ENCODE measurements at regions not wholly inside any gene's neighbourhood (a gene's known extent, or its start where the extent isn't known, plus 50 kb on each side); places are given as distances from the start of the nearest gene placed in this dataset.

DNA sequence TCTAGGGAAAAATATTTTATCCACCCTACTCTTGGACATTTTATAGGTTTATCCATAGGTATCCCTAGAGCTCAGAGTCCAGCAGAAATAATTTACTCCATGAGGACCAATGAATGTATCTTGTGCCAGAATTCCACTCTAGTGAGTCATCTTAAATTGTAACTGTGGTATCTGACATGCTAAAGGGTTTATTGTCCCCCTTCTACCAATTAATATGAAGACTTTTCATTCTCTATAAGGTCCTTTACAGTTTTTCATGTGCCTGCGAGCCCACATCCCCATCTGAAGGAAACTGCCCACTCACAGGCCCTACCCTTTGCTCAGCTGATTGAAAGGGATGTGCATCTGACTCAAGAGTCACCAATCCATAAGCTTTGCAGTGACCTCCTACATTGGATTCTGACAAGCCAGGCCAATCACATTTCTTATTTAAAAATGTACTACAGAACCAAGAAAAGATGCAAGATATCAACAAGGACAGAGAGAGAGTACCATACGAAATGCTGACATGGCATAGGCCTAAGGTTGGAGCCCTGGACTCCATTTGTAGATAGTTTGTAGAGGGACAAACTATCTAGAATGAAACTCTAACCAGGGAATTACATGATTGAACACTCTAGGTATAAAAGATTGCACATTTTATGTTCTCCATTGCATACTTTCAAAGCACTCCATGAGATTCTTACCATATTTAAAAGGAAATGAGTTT, 93.4 kb upstream of the DEFB112 start:
- TF ChIP-seq, protein P1, sequence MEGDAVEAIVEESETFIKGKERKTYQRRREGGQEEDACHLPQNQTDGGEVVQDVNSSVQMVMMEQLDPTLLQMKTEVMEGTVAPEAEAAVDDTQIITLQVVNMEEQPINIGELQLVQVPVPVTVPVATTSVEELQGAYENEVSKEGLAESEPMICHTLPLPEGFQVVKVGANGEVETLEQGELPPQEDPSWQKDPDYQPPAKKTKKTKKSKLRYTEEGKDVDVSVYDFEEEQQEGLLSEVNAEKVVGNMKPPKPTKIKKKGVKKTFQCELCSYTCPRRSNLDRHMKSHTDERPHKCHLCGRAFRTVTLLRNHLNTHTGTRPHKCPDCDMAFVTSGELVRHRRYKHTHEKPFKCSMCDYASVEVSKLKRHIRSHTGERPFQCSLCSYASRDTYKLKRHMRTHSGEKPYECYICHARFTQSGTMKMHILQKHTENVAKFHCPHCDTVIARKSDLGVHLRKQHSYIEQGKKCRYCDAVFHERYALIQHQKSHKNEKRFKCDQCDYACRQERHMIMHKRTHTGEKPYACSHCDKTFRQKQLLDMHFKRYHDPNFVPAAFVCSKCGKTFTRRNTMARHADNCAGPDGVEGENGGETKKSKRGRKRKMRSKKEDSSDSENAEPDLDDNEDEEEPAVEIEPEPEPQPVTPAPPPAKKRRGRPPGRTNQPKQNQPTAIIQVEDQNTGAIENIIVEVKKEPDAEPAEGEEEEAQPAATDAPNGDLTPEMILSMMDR (conservative IDR thresholded peaks at IDR 0.05) = no peak
- Mint-ChIP-seq H3K27ac (no peak overlapping the region), H3K36me3 (no peaks in the 10 kb centered on the region), H3K4me1 (ENCODE audit: unreplicated experiment) (no peaks in the 10 kb centered on the region), H3K27me3 (peaks cover 21% of the 10 kb centered on the region), H3K4me3 (no peak overlapping the region), H3K9me3 (no peaks in the 10 kb centered on the region)
- no peak for DNase-seq (ENCODE audit: extremely low spot score, unreplicated experiment)

DNA sequence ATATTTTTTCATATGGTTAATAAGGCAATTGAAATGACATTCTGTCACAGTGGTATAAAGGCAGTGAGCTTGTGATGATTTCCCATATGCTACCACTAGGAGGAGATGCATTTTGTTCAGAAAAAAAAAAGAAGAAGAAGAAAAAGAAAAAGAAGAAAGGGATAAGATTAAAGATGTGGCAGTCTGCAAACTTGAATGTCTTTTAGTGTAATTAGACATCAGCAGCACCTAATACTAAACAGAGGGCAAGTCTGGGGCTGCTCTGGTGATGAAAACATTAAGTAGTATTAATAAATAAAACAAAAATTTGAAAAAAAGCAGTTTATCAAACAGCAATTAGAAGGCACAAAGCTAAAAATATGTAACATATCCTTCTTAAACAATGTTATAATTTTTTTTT, 95.4 kb upstream of the DEFB112 start:
- no peak overlapping the region for H3K4me3 Mint-ChIP-seq

DNA sequence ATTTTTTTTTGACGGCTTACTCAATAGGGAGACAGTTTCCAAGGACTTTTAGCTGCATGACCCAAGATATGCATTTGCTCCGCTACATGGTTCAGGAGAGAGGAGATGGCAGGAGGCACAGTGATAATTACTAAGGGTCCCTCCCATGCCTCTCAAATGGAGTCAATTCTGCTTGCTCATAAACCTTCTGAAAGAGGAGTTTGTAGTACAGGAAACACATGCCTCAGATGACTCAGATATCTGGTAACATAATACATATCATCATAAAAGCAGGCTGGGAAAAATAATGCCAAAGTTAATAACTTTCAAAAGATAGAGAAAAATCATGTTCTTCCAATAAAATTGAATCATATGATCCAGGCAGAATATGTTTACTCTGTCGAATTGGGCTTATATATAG, 97.6 kb upstream of the DEFB112 start:
- no peak overlapping the region for H3K4me3 Mint-ChIP-seq
- TF ChIP-seq, protein P1 (conservative IDR thresholded peaks at IDR 0.05) = no peak
- peaks cover 47% of the 10 kb centered on the region for H3K27me3 Mint-ChIP-seq
- H3K36me3 Mint-ChIP-seq = no peaks in the 10 kb centered on the region
- H3K4me1 Mint-ChIP-seq (ENCODE audit: unreplicated experiment) = no peaks in the 10 kb centered on the region
- no peaks in the 10 kb centered on the region for H3K9me3 Mint-ChIP-seq
- H3K27ac Mint-ChIP-seq = no peak overlapping the region
- DNase-seq (ENCODE audit: extremely low spot score, unreplicated experiment) = no peak

More for the DNA sequence above, 95.4 kb upstream of the DEFB112 start:
- H3K27ac Mint-ChIP-seq = no peak overlapping the region
- no peaks in the 10 kb centered on the region for H3K36me3 Mint-ChIP-seq
- no peak for DNase-seq (ENCODE audit: extremely low spot score, unreplicated experiment)
- TF ChIP-seq, protein P1 (conservative IDR thresholded peaks at IDR 0.05) = peak; percentile 79
- no peaks in the 10 kb centered on the region for H3K9me3 Mint-ChIP-seq
- H3K4me1 Mint-ChIP-seq (ENCODE audit: unreplicated experiment) = no peaks in the 10 kb centered on the region
- H3K27me3 Mint-ChIP-seq = peaks cover 32% of the 10 kb centered on the region

DNA sequence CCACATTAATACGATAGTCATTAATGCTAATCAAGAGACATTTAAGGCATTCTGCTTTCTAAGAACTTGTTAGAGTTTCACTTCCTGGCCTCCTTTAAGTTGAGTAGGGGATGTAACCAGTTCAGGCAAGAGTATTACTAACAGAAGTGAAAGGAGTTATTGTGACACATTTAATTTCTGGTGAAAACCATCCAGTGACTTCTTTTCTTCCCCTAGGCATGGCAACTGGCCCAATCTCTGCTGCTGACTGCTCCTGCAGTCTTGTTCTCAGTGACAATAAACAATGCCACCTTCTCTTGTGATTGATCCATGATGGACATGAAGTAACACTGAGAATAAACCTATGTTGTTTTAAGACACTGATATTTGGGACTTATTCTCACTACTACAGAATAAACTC, 130.9 kb upstream of the DEFB112 start:
- Mint-ChIP-seq H3K4me1 (ENCODE audit: unreplicated experiment) (no peaks in the 10 kb centered on the region), H3K36me3 (no peaks in the 10 kb centered on the region), H3K4me3 (no peak overlapping the region), H3K27me3 (peaks cover 23% of the 10 kb centered on the region), H3K9me3 (no peaks in the 10 kb centered on the region), H3K27ac (no peak overlapping the region)
- no peak for DNase-seq (ENCODE audit: extremely low spot score, unreplicated experiment)
- TF ChIP-seq, protein P1 (conservative IDR thresholded peaks at IDR 0.05) = no peak

DNA sequence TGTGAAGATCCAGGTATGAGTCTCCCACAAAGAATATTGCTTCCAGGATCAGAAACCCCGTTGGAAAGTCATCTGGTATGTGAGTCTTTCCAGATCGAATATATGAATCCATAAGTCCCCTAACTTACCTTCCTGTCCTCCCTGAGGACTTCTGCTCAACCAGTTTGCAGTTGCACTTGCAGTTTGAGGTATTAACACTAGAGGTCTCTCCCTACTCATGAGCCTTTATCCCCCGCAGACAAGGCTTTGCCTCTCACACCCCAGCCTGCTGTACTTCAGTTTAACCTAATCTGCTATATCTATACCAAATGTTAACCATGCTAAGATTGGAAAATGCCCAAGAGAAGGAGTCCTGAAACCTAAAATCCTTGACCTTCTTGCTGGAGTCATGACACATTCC, 135.3 kb upstream of the DEFB112 start:
- H3K27ac Mint-ChIP-seq = no peak overlapping the region
- H3K4me3 Mint-ChIP-seq = no peak overlapping the region
- H3K4me1 Mint-ChIP-seq (ENCODE audit: unreplicated experiment) = no peaks in the 10 kb centered on the region
- peaks cover 27% of the 10 kb centered on the region for H3K27me3 Mint-ChIP-seq
- H3K9me3 Mint-ChIP-seq = no peaks in the 10 kb centered on the region
- TF ChIP-seq, protein P1 (conservative IDR thresholded peaks at IDR 0.05) = peak; percentile 67
- no peak for DNase-seq (ENCODE audit: extremely low spot score, unreplicated experiment)
- H3K36me3 Mint-ChIP-seq = no peaks in the 10 kb centered on the region

Measured in type B pancreatic cell (in vitro differentiated cells).